Coronary artery (tissue), 2 donors: ENCODE measurements at regions not wholly inside any gene's neighbourhood (a gene's known extent, or its start where the extent isn't known, plus 50 kb on each side); places are given as distances from the start of the nearest gene placed in this dataset.

ENCODE experiments used
- DNase-seq: peaks from one replicate; pipeline ENCODE4 v3.0.0-alpha.2; 2017; ENCODE audit warnings: low spot score
- H3K27ac ChIP-seq, 2 donors: fragments of 200-600 bp; sonication (generic); one replicate each; pipeline ENCODE4 v1.5.1; 2016 to 2019
- H3K4me3 ChIP-seq: fragments of 200-600 bp; sonication (generic); 2 replicates; pipeline ENCODE4 v1.5.1; 2016; ENCODE audit warnings: mild to moderate bottlenecking, moderate library complexity
- CTCF ChIP-seq: fragments of 200-600 bp; sonication (generic); IDR thresholded peaks from one replicate; pipeline ENCODE4 v1.5.1; 2019; ENCODE audit warnings: antibody characterized with exemption

GRCh38 chr7:86313842-86314241 is 329.9 kb upstream of the GRM3 start:
- Histone ChIP-seq H3K27ac (no peak overlapping the region), H3K4me3 (no peak overlapping the region)
- DNase-seq: no peak
- no peak for TF ChIP-seq CTCF

- DNase-seq: no peak
- H3K27ac ChIP-seq: no peak overlapping the region
- no peak overlapping the region for H3K4me3 ChIP-seq
- no peak for TF ChIP-seq CTCF
These were observed 342.4 kb upstream of the GRM3 start for GRCh38 chr7:86301301-86301700.

- no peak for DNase-seq
- H3K4me3 ChIP-seq: no peak overlapping the region
- H3K27ac ChIP-seq: no peak overlapping the region
- no peak for TF ChIP-seq CTCF
These were observed 348.2 kb upstream of the GRM3 start for GRCh38 chr7:86295526-86295925.

- H3K4me3 ChIP-seq: no peak overlapping the region
- TF ChIP-seq CTCF: no peak
- no peak overlapping the region for H3K27ac ChIP-seq
- DNase-seq: no peak
These were observed 361.6 kb upstream of the GRM3 start for GRCh38 chr7:86282014-86282682.

GRCh38 chr7:86280150-86280549 is 363.6 kb upstream of the GRM3 start:
- Histone ChIP-seq H3K27ac (no peak overlapping the region), H3K4me3 (no peak overlapping the region)
- no peak for DNase-seq
- TF ChIP-seq CTCF: no peak

- no peak for TF ChIP-seq CTCF
- no peak overlapping the region for H3K4me3 ChIP-seq
- no peak overlapping the region for H3K27ac ChIP-seq
- DNase-seq: no peak
These were observed 380.9 kb upstream of the GRM3 start for GRCh38 chr7:86262781-86263180.

- DNase-seq: no peak
- H3K4me3 ChIP-seq: no peak overlapping the region
- TF ChIP-seq CTCF: no peak
- H3K27ac ChIP-seq: no peak overlapping the region
These were observed 385.8 kb upstream of the GRM3 start for GRCh38 chr7:86257894-86258293.
